ENCODE measurements at regions not wholly inside any gene's neighbourhood (a gene's known extent, or its start where the extent isn't known, plus 50 kb on each side); places are given as distances from the start of the nearest gene placed in this dataset.

DNA sequence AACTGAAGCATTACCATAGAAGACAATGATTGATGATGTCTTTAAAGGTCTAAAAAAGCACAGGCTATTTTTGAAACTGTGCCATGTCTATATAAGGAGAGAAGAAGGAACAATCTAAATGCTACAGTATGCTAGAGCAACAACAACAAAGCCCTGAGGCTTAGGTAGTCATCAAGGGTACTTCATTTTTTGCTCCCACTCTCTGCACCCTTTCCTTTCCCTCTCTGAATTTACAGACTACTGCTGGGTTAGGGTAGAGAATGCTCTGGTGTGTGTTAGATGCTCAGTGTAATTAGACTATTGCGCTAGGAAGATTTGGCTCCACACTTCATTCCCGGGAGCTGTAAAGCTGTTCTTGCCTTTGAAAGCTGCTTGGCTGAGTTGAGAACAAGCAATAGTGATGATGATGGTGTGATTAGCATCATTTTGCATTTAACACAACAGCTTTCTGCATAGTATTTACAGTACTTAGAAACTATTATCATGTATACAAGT, 1262.5 kb upstream of the CITED2 start:
- TF ChIP-seq, protein P1, sequence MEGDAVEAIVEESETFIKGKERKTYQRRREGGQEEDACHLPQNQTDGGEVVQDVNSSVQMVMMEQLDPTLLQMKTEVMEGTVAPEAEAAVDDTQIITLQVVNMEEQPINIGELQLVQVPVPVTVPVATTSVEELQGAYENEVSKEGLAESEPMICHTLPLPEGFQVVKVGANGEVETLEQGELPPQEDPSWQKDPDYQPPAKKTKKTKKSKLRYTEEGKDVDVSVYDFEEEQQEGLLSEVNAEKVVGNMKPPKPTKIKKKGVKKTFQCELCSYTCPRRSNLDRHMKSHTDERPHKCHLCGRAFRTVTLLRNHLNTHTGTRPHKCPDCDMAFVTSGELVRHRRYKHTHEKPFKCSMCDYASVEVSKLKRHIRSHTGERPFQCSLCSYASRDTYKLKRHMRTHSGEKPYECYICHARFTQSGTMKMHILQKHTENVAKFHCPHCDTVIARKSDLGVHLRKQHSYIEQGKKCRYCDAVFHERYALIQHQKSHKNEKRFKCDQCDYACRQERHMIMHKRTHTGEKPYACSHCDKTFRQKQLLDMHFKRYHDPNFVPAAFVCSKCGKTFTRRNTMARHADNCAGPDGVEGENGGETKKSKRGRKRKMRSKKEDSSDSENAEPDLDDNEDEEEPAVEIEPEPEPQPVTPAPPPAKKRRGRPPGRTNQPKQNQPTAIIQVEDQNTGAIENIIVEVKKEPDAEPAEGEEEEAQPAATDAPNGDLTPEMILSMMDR (IDR thresholded peaks at IDR 0.05): no peak
- no peak for TF ChIP-seq ZFX (IDR thresholded peaks at IDR 0.05; ENCODE audit: borderline replicate concordance)
